HepG2 (cell line): ENCODE measurements at regions not wholly inside any gene's neighbourhood (a gene's known extent, or its start where the extent isn't known, plus 50 kb on each side); places are given as distances from the start of the nearest gene placed in this dataset.

Experiments
- ATAC-seq: fragments of 200-7000 bp; cut with Tn5 transposase; 3 replicates; pipeline ENCODE4 v1.9.1; 2020; ENCODE audit warnings: mild to moderate bottlenecking, moderate library complexity
- BruUV-seq: library from RNA; stranded (reverse); fragments of 400-500 nt; replicated peaks from 2 replicates; lab custom pipeline; 2021; lab: Mats Ljungman, UMichigan
- CTCF ChIA-PET: fragments of 300-600 bp; formaldehyde crosslinking; extraction: SDS; loops from one replicate; lab custom pipeline; 2021; ENCODE audit warnings: low total read pairs, inconsistent platforms, low intra/inter-chr PET ratio; lab: Yijun Ruan, JAX
- POLR2A ChIA-PET: fragments of 350-600 bp; sonication (Branson Sonifier 250); formaldehyde crosslinking; loops from one replicate; lab custom pipeline; 2020; ENCODE audit warnings: antibody characterized with exemption, inconsistent platforms; lab: Yijun Ruan, JAX
- DNase-seq: peaks from one replicate; pipeline ENCODE4 v3.0.0-alpha.2; 2015; ENCODE audit warnings: low spot score
- FAIRE-seq: peaks from 3 replicates; lab custom pipeline; 2011; peaks lifted over from hg19 to GRCh38; lab: Jason Lieb, UNC
- H2AFZ ChIP-seq: one replicate; pipeline ENCODE4 v1.6.1; 2011; ENCODE audit warnings: low read length, inconsistent platforms
- H3K27ac ChIP-seq: fragments of 300-600 bp; 3 replicates; pipeline ENCODE4 v1.8.0; 2011; ENCODE audit warnings: mixed run types, mild to moderate bottlenecking, mixed read lengths, low read length, inconsistent platforms; ENCODE audit not compliant: insufficient read depth; ENCODE audit errors: extremely low read length
- H3K27me3 ChIP-seq, 2 experiments: fragments of 200-600 bp in 1 of 2; 2 replicates in 1 of 2; 3 replicates in 1 of 2; pipeline versions ENCODE4 v1.6.0 to v1.8.0; 2011; ENCODE audit warnings: low read length in 2 of 2, mild to moderate bottlenecking in 2 of 2, moderate library complexity in 2 of 2, inconsistent platforms in 1 of 2; ENCODE audit not compliant: insufficient read depth in 2 of 2, control insufficient read depth in 1 of 2
- H3K36me3 ChIP-seq, 2 experiments: fragments of 200-600 bp in 1 of 2; replicated peaks in 1 of 2; 2 replicates in 1 of 2; 3 replicates in 1 of 2; pipeline versions ENCODE4 v1.5.1 to v1.8.0; 2011; ENCODE audit warnings: low read length in 2 of 2, inconsistent platforms in 1 of 2; ENCODE audit not compliant: insufficient read depth in 2 of 2, control insufficient read depth in 1 of 2
- H3K4me1 ChIP-seq: 2 replicates; pipeline ENCODE4 v1.5.1; 2012; ENCODE audit warnings: low read length, inconsistent platforms; ENCODE audit not compliant: insufficient read depth
- H3K4me2 ChIP-seq: 2 replicates; pipeline ENCODE4 v1.6.0; 2011; ENCODE audit warnings: low read depth, low read length, inconsistent platforms
- H3K4me3 ChIP-seq, 3 experiments: fragments of 200-600 bp in 1 of 3; sonication (generic), shearing (Covaris generic) in 1 of 3; replicated peaks in 1 of 3; 2 replicates each; pipeline ENCODE4 v1.5.1; 2011 to 2016; ENCODE audit warnings: low read length in 3 of 3, inconsistent platforms in 2 of 3, low read depth in 2 of 3, mild to moderate bottlenecking in 2 of 3, control low read depth in 1 of 3, mixed read lengths in 1 of 3; ENCODE audit not compliant: insufficient read depth in 1 of 3
- H3K79me2 ChIP-seq: one replicate; pipeline ENCODE4 v1.6.1; 2011; ENCODE audit warnings: low read length, inconsistent platforms; ENCODE audit not compliant: insufficient read depth
- H3K9ac ChIP-seq: 2 replicates; pipeline ENCODE4 v1.6.0; 2011; ENCODE audit warnings: mild to moderate bottlenecking, low read depth, low read length, inconsistent platforms; ENCODE audit not compliant: insufficient read depth
- H3K9me3 ChIP-seq: 2 replicates; pipeline ENCODE4 v1.5.1; 2012; ENCODE audit warnings: mild to moderate bottlenecking, low read length
- H4K20me1 ChIP-seq: 2 replicates; pipeline ENCODE4 v1.6.0; 2011; ENCODE audit warnings: inconsistent platforms, mild to moderate bottlenecking, low read length, moderate library complexity; ENCODE audit not compliant: insufficient read depth
- AFF4 ChIP-seq: sonication (generic); formaldehyde crosslinking; IDR thresholded peaks from 2 replicates; pipeline ENCODE4 v1.4.0; 2020; ENCODE audit warnings: missing genetic modification reagents
- NCOA1 ChIP-seq: sonication (generic); formaldehyde crosslinking; IDR thresholded peaks from 2 replicates; pipeline ENCODE4 v1.9.0; 2021; ENCODE audit warnings: missing genetic modification reagents
- ONECUT2 ChIP-seq: sonication (generic); formaldehyde crosslinking; IDR thresholded peaks from 2 replicates; pipeline ENCODE4 v1.4.0; 2020; ENCODE audit warnings: missing genetic modification reagents
- RAD51 ChIP-seq: fragments of 450-650 bp; IDR thresholded peaks from 2 replicates; pipeline ENCODE4 v1.6.1; 2016; ENCODE audit warnings: borderline replicate concordance
- RBFOX2 ChIP-seq: fragments of 200-400 bp; formaldehyde crosslinking; IDR thresholded peaks from 2 replicates; pipeline ENCODE4 v1.6.1; 2017; ENCODE audit warnings: low read depth, mild to moderate bottlenecking, low read length
- SIN3A ChIP-seq: IDR thresholded peaks from 2 replicates; pipeline ENCODE4 v1.6.1; 2011; ENCODE audit warnings: low read depth, mild to moderate bottlenecking, control low read depth, low read length, borderline replicate concordance
- SMARCC2 ChIP-seq: fragments of 450-650 bp; IDR thresholded peaks from 2 replicates; pipeline ENCODE4 v1.6.1; 2017; ENCODE audit warnings: antibody characterized with exemption, mild to moderate bottlenecking
- USF2 ChIP-seq, 2 experiments: sonication (generic) in 1 of 2; formaldehyde crosslinking in 1 of 2; IDR thresholded peaks; 2 replicates each; pipeline versions ENCODE4 v1.5.1 to v1.6.1; 2011 to 2020; ENCODE audit warnings: borderline replicate concordance in 1 of 2, low read depth in 1 of 2, low read length in 1 of 2, mild to moderate bottlenecking in 1 of 2, missing genetic modification reagents in 1 of 2, moderate library complexity in 1 of 2
- ZEB1 ChIP-seq: IDR thresholded peaks from 2 replicates; pipeline ENCODE4 v1.6.1; 2012; ENCODE audit warnings: mild to moderate bottlenecking, low read depth, inconsistent platforms; ENCODE audit not compliant: insufficient replicate concordance
- ZNF558 ChIP-seq: sonication (generic); formaldehyde crosslinking; IDR thresholded peaks from 2 replicates; pipeline ENCODE4 v1.9.0; 2022; ENCODE audit warnings: mild to moderate bottlenecking, missing genetic modification reagents, borderline replicate concordance
- ZNF619 ChIP-seq: sonication (generic); formaldehyde crosslinking; IDR thresholded peaks from 2 replicates; pipeline ENCODE4 v1.4.0; 2020; ENCODE audit warnings: mild to moderate bottlenecking, missing genetic modification reagents
- WGBS: methylation state at CpG from one replicate; pipeline ENCODE4 v1.1.6; 2017; ENCODE audit warnings: low lambda C conversion rate; 5-methylcytosine and 5-hydroxymethylcytosine counted together
- in situ Hi-C: cut with HindIII; loops from 2 replicates; pipeline ENCODE4 v1.10.0; 2017; ENCODE audit warnings: low pct_unique_long_range_greater_than_20kb; ENCODE audit not compliant: extremely low pct_ligation_motif_present
- intact Hi-C: fragments of 100-400 bp; cut with micrococcal nuclease; formaldehyde crosslinking; loops from one replicate; pipeline ENCODE4 v1.10.0; 2022; ENCODE audit not compliant: unreplicated experiment

GRCh38 chr4:14359991-14360390 lies 642.3 kb upstream of the CPEB2 start (continued):
- TF ChIP-seq AFF4 (no peak), RBFOX2 (no peak), SIN3A (no peak), NCOA1 (CRISPR knock-in tag) (no peak), ONECUT2 (no peak), ZEB1 (no peak), SMARCC2 (no peak), ZNF619 (CRISPR knock-in tag) (no peak)

GRCh38 chr4:14361084-14361483 lies 641.2 kb upstream of the CPEB2 start:
- no TSS peak for BruUV-seq
- no peak for FAIRE-seq
- H3K79me2 ChIP-seq = no peaks in the 10 kb centered on the region
- no peaks in the 10 kb centered on the region for H3K27me3 ChIP-seq
- ATAC-seq = no peak
- TF ChIP-seq USF2 (IDR thresholded peaks at IDR 0.05; ENCODE audit: low read depth, low read length) (peak; percentile 71), USF2 (CRISPR knock-in tag; IDR thresholded peaks at IDR 0.05; ENCODE audit: borderline replicate concordance) (no peak), ZNF558 (CRISPR knock-in tag) (no peak), RAD51 (peak; percentile 83)
- TF ChIP-seq, all 625 proteins: peak for 2
- H3K9me3 ChIP-seq = peaks cover 72% of the 10 kb centered on the region
- no peak overlapping the region for H2AFZ ChIP-seq
- DNase-seq = no peak
- H3K36me3 ChIP-seq = no peaks in the 10 kb centered on the region
- ChIA-PET CTCF (no interaction called here), POLR2A (no interaction called here)
- intact Hi-C loops (no loop called here), in situ Hi-C loops (no loop called here)
- no peak overlapping the region for H3K27ac ChIP-seq
- no peaks in the 10 kb centered on the region for H4K20me1 ChIP-seq
- 3% methylated on average over 3 of the region's 3 CpGs for WGBS
- H3K9ac ChIP-seq = no peak overlapping the region
- H3K4me3 ChIP-seq = no peak overlapping the region
- no peaks in the 10 kb centered on the region for H3K4me1 ChIP-seq
- H3K4me2 ChIP-seq = no peak overlapping the region
